Loucy (cell line): ENCODE measurements at regions not wholly inside any gene's neighbourhood (a gene's known extent, or its start where the extent isn't known, plus 50 kb on each side); places are given as distances from the start of the nearest gene placed in this dataset.
A peak's percentile ranks its signal among the peaks of the same experiment; 100 is the strongest.

ENCODE experiments used
- H2AFZ ChIP-seq: fragments of 200-600 bp; sonication (generic); 2 replicates; pipeline ENCODE4 v1.6.0; 2016; ENCODE audit warnings: antibody characterized with exemption, mild to moderate bottlenecking, low read length, moderate library complexity
- H3F3A ChIP-seq: fragments of 200-600 bp; 2 replicates; pipeline ENCODE4 v1.6.0; 2016; ENCODE audit warnings: antibody characterized with exemption, low read depth, mild to moderate bottlenecking
- H3K27me3 ChIP-seq: fragments of 200-600 bp; sonication (generic); 2 replicates; pipeline ENCODE4 v1.6.1; 2014; ENCODE audit warnings: low read length, mild to moderate bottlenecking; ENCODE audit not compliant: insufficient read depth, poor library complexity, severe bottlenecking
- H3K36me3 ChIP-seq: fragments of 200-600 bp; sonication (generic); 2 replicates; pipeline ENCODE4 v1.6.1; 2016; ENCODE audit warnings: low read length; ENCODE audit not compliant: insufficient read depth
- H3K4me1 ChIP-seq: fragments of 200-600 bp; sonication (generic); 2 replicates; pipeline ENCODE4 v1.5.1; 2014; ENCODE audit warnings: low read length, mild to moderate bottlenecking; ENCODE audit not compliant: insufficient read depth, poor library complexity, severe bottlenecking
- H3K4me2 ChIP-seq: fragments of 200-600 bp; sonication (generic); 2 replicates; pipeline ENCODE4 v1.6.0; 2014; ENCODE audit warnings: antibody characterized with exemption, low read length, low read depth, mild to moderate bottlenecking; ENCODE audit not compliant: poor library complexity, severe bottlenecking
- H3K4me3 ChIP-seq: fragments of 200-600 bp; sonication (generic); 2 replicates; pipeline ENCODE4 v1.5.1; 2014; ENCODE audit warnings: low read length, mild to moderate bottlenecking, mixed read lengths; ENCODE audit not compliant: poor library complexity, severe bottlenecking
- H3K79me2 ChIP-seq: fragments of 200-600 bp; sonication (generic); 2 replicates; pipeline ENCODE4 v1.6.1; 2014; ENCODE audit warnings: low read length; ENCODE audit not compliant: insufficient read depth
- H3K9ac ChIP-seq: fragments of 200-600 bp; sonication (generic); 2 replicates; pipeline ENCODE4 v1.6.0; 2014; ENCODE audit warnings: mild to moderate bottlenecking, low read depth, low read length, moderate library complexity; ENCODE audit not compliant: poor library complexity, severe bottlenecking
- H3K9me2 ChIP-seq: fragments of 200-600 bp; sonication (generic); replicated peaks from 2 replicates; pipeline ENCODE4 v1.6.1; 2016; ENCODE audit warnings: low read depth, low read length, mixed read lengths
- H3K9me3 ChIP-seq: fragments of 200-600 bp; sonication (generic); 2 replicates; pipeline ENCODE4 v1.6.1; 2014; ENCODE audit warnings: mild to moderate bottlenecking, antibody characterized with exemption, low read length, low read depth; ENCODE audit not compliant: insufficient read depth
- H4K20me1 ChIP-seq: fragments of 200-600 bp; sonication (generic); 2 replicates; pipeline ENCODE4 v1.6.0; 2014; ENCODE audit warnings: antibody characterized with exemption, low read length, mild to moderate bottlenecking; ENCODE audit not compliant: insufficient read depth, poor library complexity, severe bottlenecking
- CTCF ChIP-seq: fragments of 200-600 bp; sonication (generic); conservative IDR thresholded peaks from 2 replicates; pipeline ENCODE4 v1.5.1; 2014; ENCODE audit warnings: mild to moderate bottlenecking, antibody characterized with exemption, low read length
- EZH2phosphoT487 ChIP-seq: fragments of 200-600 bp; IDR thresholded peaks from 2 replicates; pipeline ENCODE4 v1.6.1; 2018; ENCODE audit warnings: antibody characterized with exemption, mild to moderate bottlenecking, moderate library complexity, borderline replicate concordance

- H3K9me2 ChIP-seq: no peaks in the 10 kb centered on the region
- no peaks in the 10 kb centered on the region for H3K9me3 ChIP-seq
- no peak for TF ChIP-seq EZH2phosphoT487
- TF ChIP-seq CTCF: peak; percentile 72
- H3K4me3 ChIP-seq: no peak overlapping the region
- H3K79me2 ChIP-seq: no peaks in the 10 kb centered on the region
- no peaks in the 10 kb centered on the region for H3K27me3 ChIP-seq
- H3K9ac ChIP-seq: no peak overlapping the region
- H3K4me1 ChIP-seq: peaks cover 8% of the 10 kb centered on the region
- H3F3A ChIP-seq: no peaks in the 10 kb centered on the region
- H4K20me1 ChIP-seq: no peaks in the 10 kb centered on the region
- no peaks in the 10 kb centered on the region for H3K36me3 ChIP-seq
- peak overlapping the region; percentile 22; the same call in 1 of the 2 replicates for H2AFZ ChIP-seq
- H3K4me2 ChIP-seq: no peak overlapping the region
Measured at GRCh38 chr22:19631899-19632667, 82.2 kb upstream of the SEPTIN5 start.

GRCh38 chr22:19632668-19633148 lies 81.6 kb upstream of the SEPTIN5 start:
- Histone ChIP-seq H3K4me1 (peaks cover 8% of the 10 kb centered on the region), H3K4me3 (no peak overlapping the region), H3K27me3 (no peaks in the 10 kb centered on the region), H3K9me2 (no peaks in the 10 kb centered on the region), H3K9me3 (no peaks in the 10 kb centered on the region), H3F3A (no peaks in the 10 kb centered on the region), H3K9ac (no peak overlapping the region), H4K20me1 (no peaks in the 10 kb centered on the region), H3K4me2 (no peak overlapping the region), H3K79me2 (no peaks in the 10 kb centered on the region), H3K36me3 (no peaks in the 10 kb centered on the region), H2AFZ (no peak overlapping the region)
- TF ChIP-seq EZH2phosphoT487: no peak
- no peak for TF ChIP-seq CTCF

DNA sequence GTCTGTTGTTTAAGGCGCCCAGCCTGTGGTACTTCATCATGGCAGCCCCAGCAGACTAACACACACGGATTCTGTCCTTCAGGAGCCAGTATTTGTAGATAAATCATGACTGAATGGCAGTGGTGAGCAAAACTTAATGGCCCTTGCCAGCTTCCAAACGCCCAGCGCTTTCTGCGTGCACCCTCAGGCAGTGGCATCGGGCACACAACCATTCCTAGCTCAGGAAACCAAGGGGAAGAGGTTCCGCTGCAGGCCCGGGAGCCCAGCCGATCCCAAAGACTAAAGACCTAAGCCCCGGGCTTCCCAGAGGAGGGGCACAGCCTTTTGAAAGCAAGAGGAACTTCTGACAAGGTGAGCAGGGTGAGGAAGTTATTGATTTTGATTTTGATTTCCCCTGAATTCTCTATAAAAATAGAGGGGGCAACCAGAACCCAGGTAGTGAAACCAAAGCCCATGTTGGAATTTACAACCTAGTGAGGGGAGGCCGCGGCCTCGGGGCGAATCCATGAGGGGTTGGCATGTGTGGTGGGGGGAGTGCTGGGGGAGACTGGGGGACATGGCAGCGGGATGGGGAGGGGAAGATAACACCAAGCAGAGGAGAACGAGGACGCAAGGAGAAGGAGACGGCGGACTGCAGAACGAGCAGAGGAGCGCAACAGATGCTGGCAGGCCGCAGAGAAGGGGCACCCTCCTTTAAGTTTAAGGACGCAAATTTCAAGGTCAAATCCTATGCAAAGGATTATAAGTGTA lies 79.9 kb upstream of the SEPTIN5 start:
- Histone ChIP-seq H3F3A (no peaks in the 10 kb centered on the region), H3K4me3 (no peak overlapping the region), H3K4me1 (peaks cover 4% of the 10 kb centered on the region), H3K79me2 (no peaks in the 10 kb centered on the region), H3K36me3 (no peaks in the 10 kb centered on the region), H3K9ac (no peak overlapping the region), H4K20me1 (no peaks in the 10 kb centered on the region), H2AFZ (no peak overlapping the region), H3K27me3 (no peaks in the 10 kb centered on the region), H3K4me2 (no peak overlapping the region), H3K9me3 (no peaks in the 10 kb centered on the region), H3K9me2 (no peaks in the 10 kb centered on the region)
- no peak for TF ChIP-seq EZH2phosphoT487
